A549 (cell line): ENCODE measurements at regions not wholly inside any gene's neighbourhood (a gene's known extent, or its start where the extent isn't known, plus 50 kb on each side); places are given as distances from the start of the nearest gene placed in this dataset.

Experiments
- ATAC-seq, 2 experiments: fragments of 200-7000 bp in 1 of 2; fragments of >200 bp in 1 of 2; cut with Nextera tagmentation in 1 of 2; cut with Tn5 transposase in 1 of 2; 3 replicates each; pipeline versions ENCODE4 v1.8.0 to v1.9.1; 2018 to 2020; ENCODE audit warnings: mild to moderate bottlenecking in 1 of 2, moderate library complexity in 1 of 2
- CTCF ChIA-PET: fragments of 300-600 bp; sonication (Branson Sonifier 250); formaldehyde crosslinking; extraction: SDS; loops from one replicate; lab custom pipeline; 2021; ENCODE audit warnings: antibody characterized with exemption, inconsistent platforms; lab: Yijun Ruan, JAX
- POLR2A ChIA-PET: fragments of 350-600 bp; formaldehyde crosslinking; extraction: SDS; loops from one replicate; lab custom pipeline; 2021; ENCODE audit warnings: antibody characterized with exemption, inconsistent platforms; lab: Yijun Ruan, JAX
- DNase-seq, 2 experiments: peaks; one replicate each; pipeline versions ENCODE4 v3.0.0 to v3.0.0-alpha.2; 2011 to 2016; ENCODE audit warnings: low read depth in 1 of 2, low spot score in 1 of 2
- FAIRE-seq: peaks from 2 replicates; lab custom pipeline; 2011; peaks lifted over from hg19 to GRCh38; lab: Jason Lieb, UNC
- H3K27ac ChIP-seq, 2 experiments: fragments of >200 bp; sonication (Bioruptor Twin); formaldehyde crosslinking; 3 replicates each; pipeline ENCODE4 v1.5.1; 2016 to 2017
- H3K4me1 ChIP-seq: fragments of >200 bp; sonication (Bioruptor Twin); formaldehyde crosslinking; 3 replicates; pipeline ENCODE4 v1.6.1; 2016
- H3K4me2 ChIP-seq: fragments of >200 bp; sonication (Bioruptor Twin); formaldehyde crosslinking; 3 replicates; pipeline ENCODE4 v1.6.1; 2016
- H3K4me3 ChIP-seq: fragments of >200 bp; sonication (Bioruptor Twin); formaldehyde crosslinking; 3 replicates; pipeline ENCODE4 v1.5.1; 2016
- H3K9me3 ChIP-seq: fragments of >200 bp; sonication (Bioruptor Twin); formaldehyde crosslinking; 3 replicates; pipeline ENCODE4 v1.6.1; 2016
- CBX2 ChIP-seq: fragments of 200-600 bp; sonication (generic); IDR thresholded peaks from 2 replicates; pipeline ENCODE4 v1.6.1; 2016; ENCODE audit warnings: low read depth, mild to moderate bottlenecking, borderline replicate concordance
- CHD4 ChIP-seq: fragments of 200-600 bp; sonication (generic); IDR thresholded peaks from 2 replicates; pipeline ENCODE4 v1.6.1; 2016; ENCODE audit warnings: antibody characterized with exemption, mild to moderate bottlenecking, borderline replicate concordance
- EHF ChIP-seq: fragments of 250-450 bp; sonication (Bioruptor Pico); IDR thresholded peaks from 2 replicates; pipeline ENCODE4 v1.5.0; 2020; ENCODE audit warnings: mild to moderate bottlenecking
- FOSB ChIP-seq: fragments of 250-450 bp; sonication (Bioruptor Pico); IDR thresholded peaks from 2 replicates; pipeline ENCODE4 v1.5.0; 2020; ENCODE audit warnings: mild to moderate bottlenecking, moderate library complexity
- HEYL ChIP-seq: fragments of 250-450 bp; sonication (Bioruptor Pico); IDR thresholded peaks from 2 replicates; pipeline ENCODE4 v1.8.0; 2021; ENCODE audit warnings: mild to moderate bottlenecking, moderate library complexity
- HOXA7 ChIP-seq: fragments of 250-450 bp; sonication (Bioruptor Pico); IDR thresholded peaks from 2 replicates; pipeline ENCODE4 v1.5.0; 2020; ENCODE audit warnings: mild to moderate bottlenecking, moderate library complexity
- HOXB13 ChIP-seq: fragments of 250-450 bp; sonication (Bioruptor Pico); IDR thresholded peaks from 2 replicates; pipeline ENCODE4 v1.5.0; 2020; ENCODE audit warnings: low read depth, mild to moderate bottlenecking, moderate library complexity
- JUNB ChIP-seq: fragments of >200 bp; sonication (Bioruptor Twin); formaldehyde crosslinking; IDR thresholded peaks from 2 replicates; pipeline ENCODE4 v1.6.1; 2016
- KDM1A ChIP-seq: fragments of 200-600 bp; sonication (generic); IDR thresholded peaks from 2 replicates; pipeline ENCODE4 v1.6.1; 2016; ENCODE audit warnings: low read depth, mild to moderate bottlenecking
- KDM5A ChIP-seq: fragments of 200-600 bp; sonication (generic); IDR thresholded peaks from 2 replicates; pipeline ENCODE4 v1.6.1; 2016; ENCODE audit warnings: antibody characterized with exemption, mild to moderate bottlenecking
- MAFK ChIP-seq: fragments of 450-650 bp; IDR thresholded peaks from 2 replicates; pipeline ENCODE4 v1.6.1; 2014; ENCODE audit not compliant: partially characterized antibody
- MAZ ChIP-seq: fragments of 150-350 bp; IDR thresholded peaks from 2 replicates; pipeline ENCODE4 v1.6.1; 2014; ENCODE audit warnings: antibody characterized with exemption, low read depth, low read length, borderline replicate concordance
- MYC ChIP-seq: IDR thresholded peaks from 2 replicates; pipeline ENCODE4 v1.6.1; 2012; ENCODE audit warnings: mild to moderate bottlenecking, inconsistent platforms, low read length, improper control_type of control experiment, borderline replicate concordance
- NR3C1 ChIP-seq: fragments of >200 bp; sonication (Bioruptor Twin); formaldehyde crosslinking; IDR thresholded peaks from 3 replicates; pipeline ENCODE4 v1.6.1; 2017
- POLR2A ChIP-seq: IDR thresholded peaks from 2 replicates; pipeline ENCODE4 v1.6.1; 2012; ENCODE audit warnings: mild to moderate bottlenecking, low read length
- RFX5 ChIP-seq: fragments of 450-650 bp; IDR thresholded peaks from 2 replicates; pipeline ENCODE4 v1.7.1; 2014; ENCODE audit warnings: antibody characterized with exemption, mild to moderate bottlenecking, moderate library complexity
- RNF2 ChIP-seq: fragments of 200-600 bp; sonication (generic); IDR thresholded peaks from 2 replicates; pipeline ENCODE4 v1.6.1; 2016; ENCODE audit warnings: low read depth, mild to moderate bottlenecking, antibody characterized with exemption, moderate library complexity, borderline replicate concordance
- SMC3 ChIP-seq: fragments of >200 bp; sonication (Bioruptor Twin); formaldehyde crosslinking; IDR thresholded peaks from 3 replicates; pipeline ENCODE4 v1.6.1; 2018; ENCODE audit warnings: inconsistent platforms
- SREBF2 ChIP-seq: fragments of 450-650 bp; IDR thresholded peaks from 2 replicates; pipeline ENCODE4 v1.6.1; 2014; ENCODE audit warnings: mild to moderate bottlenecking, moderate library complexity
- TFCP2L1 ChIP-seq: fragments of 250-450 bp; sonication (Bioruptor Pico); IDR thresholded peaks from 2 replicates; pipeline ENCODE4 v1.5.0; 2021; ENCODE audit warnings: mild to moderate bottlenecking
- ZSCAN20 ChIP-seq: fragments of 250-450 bp; sonication (Bioruptor Pico); IDR thresholded peaks from 2 replicates; pipeline ENCODE4 v1.8.0; 2022; ENCODE audit warnings: mild to moderate bottlenecking, moderate library complexity
- WGBS: methylation state at CpG from one replicate; pipeline ENCODE4 v1.1.6; 2017; ENCODE audit errors: missing lambda C conversion rate; 5-methylcytosine and 5-hydroxymethylcytosine counted together
- TF ChIP-seq, protein P1 (sequence below): fragments of 150-350 bp; IDR thresholded peaks from 2 replicates; pipeline ENCODE4 v1.6.1; 2014; ENCODE audit warnings: low read depth, mild to moderate bottlenecking, low read length
- TF ChIP-seq, protein P2 (sequence below): IDR thresholded peaks from 2 replicates; pipeline ENCODE4 v1.6.1; 2012
- TF ChIP-seq, protein P3 (sequence below): fragments of 200-600 bp; sonication (generic); IDR thresholded peaks from 2 replicates; pipeline ENCODE4 v1.6.1; 2016; ENCODE audit warnings: antibody characterized with exemption, mild to moderate bottlenecking, moderate library complexity
- TF ChIP-seq, protein P4 (sequence below): fragments of >200 bp; sonication (Bioruptor Twin); formaldehyde crosslinking; IDR thresholded peaks from 3 replicates; pipeline ENCODE4 v1.6.1; 2016
- TF ChIP-seq, protein P5 (sequence below): fragments of 250-450 bp; sonication (Bioruptor Pico); IDR thresholded peaks from 2 replicates; pipeline ENCODE4 v1.5.0; 2020; ENCODE audit warnings: low read depth, mild to moderate bottlenecking, moderate library complexity

DNA sequence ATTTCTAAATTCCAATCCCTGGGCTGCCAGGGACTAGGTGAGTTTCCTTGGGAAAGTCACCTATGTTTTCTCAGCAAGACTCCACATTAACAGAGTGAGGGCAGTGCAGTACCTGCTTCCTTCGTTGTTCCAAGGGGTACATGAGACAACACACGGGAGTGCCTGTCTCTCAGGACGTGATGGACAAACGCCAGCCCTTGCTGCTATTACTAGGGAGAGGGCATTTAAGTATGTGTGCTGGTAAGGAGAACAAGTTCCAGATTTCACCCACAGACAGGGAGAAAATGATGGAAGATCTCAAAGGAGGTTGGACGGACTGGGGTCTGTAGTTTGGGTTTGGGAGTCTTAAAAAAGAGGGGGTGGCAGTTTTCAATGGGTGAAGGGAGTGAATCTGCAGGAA is 195.7 kb downstream of the HERPUD2 start:
- no peak overlapping the region for H3K4me3 ChIP-seq
- DNase-seq = no peak
- 4% methylated on average over 5 of the region's 5 CpGs for WGBS
- H3K27ac ChIP-seq = no peak overlapping the region
- no peaks in the 10 kb centered on the region; the same call in 2 of the 3 replicates for H3K9me3 ChIP-seq
- ChIA-PET POLR2A (no interaction called here), CTCF (interaction anchor here (0.8 to 5.7 kb wide), 2 partner anchors 9 to 21 kb away, joined by 4 to 20 read pairs; no protein-coding TSS in a partner anchor)
- no peak for FAIRE-seq
- no peak overlapping the region for H3K4me2 ChIP-seq
- ATAC-seq = no peak
- no peaks in the 10 kb centered on the region for H3K4me1 ChIP-seq
- no peak for TF ChIP-seq CHD4
- TF ChIP-seq, protein P1, sequence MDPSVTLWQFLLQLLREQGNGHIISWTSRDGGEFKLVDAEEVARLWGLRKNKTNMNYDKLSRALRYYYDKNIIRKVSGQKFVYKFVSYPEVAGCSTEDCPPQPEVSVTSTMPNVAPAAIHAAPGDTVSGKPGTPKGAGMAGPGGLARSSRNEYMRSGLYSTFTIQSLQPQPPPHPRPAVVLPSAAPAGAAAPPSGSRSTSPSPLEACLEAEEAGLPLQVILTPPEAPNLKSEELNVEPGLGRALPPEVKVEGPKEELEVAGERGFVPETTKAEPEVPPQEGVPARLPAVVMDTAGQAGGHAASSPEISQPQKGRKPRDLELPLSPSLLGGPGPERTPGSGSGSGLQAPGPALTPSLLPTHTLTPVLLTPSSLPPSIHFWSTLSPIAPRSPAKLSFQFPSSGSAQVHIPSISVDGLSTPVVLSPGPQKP = no peak
- TF ChIP-seq KDM1A = no peak
- TF ChIP-seq, protein P2, sequence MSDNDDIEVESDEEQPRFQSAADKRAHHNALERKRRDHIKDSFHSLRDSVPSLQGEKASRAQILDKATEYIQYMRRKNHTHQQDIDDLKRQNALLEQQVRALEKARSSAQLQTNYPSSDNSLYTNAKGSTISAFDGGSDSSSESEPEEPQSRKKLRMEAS = no peak
- no peak for TF ChIP-seq NR3C1
- TF ChIP-seq CBX2 = no peak
- no peak for TF ChIP-seq HEYL (CRISPR knock-in tag)
- TF ChIP-seq HOXB13 = no peak
- no peak for TF ChIP-seq JUNB
- TF ChIP-seq, protein P3, sequence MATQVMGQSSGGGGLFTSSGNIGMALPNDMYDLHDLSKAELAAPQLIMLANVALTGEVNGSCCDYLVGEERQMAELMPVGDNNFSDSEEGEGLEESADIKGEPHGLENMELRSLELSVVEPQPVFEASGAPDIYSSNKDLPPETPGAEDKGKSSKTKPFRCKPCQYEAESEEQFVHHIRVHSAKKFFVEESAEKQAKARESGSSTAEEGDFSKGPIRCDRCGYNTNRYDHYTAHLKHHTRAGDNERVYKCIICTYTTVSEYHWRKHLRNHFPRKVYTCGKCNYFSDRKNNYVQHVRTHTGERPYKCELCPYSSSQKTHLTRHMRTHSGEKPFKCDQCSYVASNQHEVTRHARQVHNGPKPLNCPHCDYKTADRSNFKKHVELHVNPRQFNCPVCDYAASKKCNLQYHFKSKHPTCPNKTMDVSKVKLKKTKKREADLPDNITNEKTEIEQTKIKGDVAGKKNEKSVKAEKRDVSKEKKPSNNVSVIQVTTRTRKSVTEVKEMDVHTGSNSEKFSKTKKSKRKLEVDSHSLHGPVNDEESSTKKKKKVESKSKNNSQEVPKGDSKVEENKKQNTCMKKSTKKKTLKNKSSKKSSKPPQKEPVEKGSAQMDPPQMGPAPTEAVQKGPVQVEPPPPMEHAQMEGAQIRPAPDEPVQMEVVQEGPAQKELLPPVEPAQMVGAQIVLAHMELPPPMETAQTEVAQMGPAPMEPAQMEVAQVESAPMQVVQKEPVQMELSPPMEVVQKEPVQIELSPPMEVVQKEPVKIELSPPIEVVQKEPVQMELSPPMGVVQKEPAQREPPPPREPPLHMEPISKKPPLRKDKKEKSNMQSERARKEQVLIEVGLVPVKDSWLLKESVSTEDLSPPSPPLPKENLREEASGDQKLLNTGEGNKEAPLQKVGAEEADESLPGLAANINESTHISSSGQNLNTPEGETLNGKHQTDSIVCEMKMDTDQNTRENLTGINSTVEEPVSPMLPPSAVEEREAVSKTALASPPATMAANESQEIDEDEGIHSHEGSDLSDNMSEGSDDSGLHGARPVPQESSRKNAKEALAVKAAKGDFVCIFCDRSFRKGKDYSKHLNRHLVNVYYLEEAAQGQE = no peak
- TF ChIP-seq POLR2A = no peak
- TF ChIP-seq FOSB (CRISPR knock-in tag) = no peak
- no peak for TF ChIP-seq EHF
- no peak for TF ChIP-seq RNF2
- TF ChIP-seq SMC3 = no peak
- no peak for TF ChIP-seq ZSCAN20

DNA sequence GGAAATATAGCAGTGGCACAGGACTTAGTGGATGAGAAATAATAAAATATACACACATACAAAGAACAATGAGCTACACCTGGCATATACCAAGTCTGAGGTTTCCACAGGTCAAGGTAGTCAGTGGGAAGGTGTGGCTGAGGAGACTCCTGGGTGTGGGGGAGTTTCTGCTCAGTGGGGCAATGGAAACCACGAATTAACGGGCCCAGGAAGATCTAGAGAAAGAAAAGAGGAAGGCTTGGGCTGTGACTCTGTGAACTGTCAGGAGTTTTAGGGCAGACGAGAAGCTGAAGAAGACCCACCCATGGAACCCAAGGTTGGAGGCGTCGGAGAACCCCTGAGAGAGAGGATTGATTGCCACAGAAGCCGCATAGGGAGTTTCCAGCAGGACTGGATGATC is 196.5 kb downstream of the HERPUD2 start:
- no peak overlapping the region for H3K27ac ChIP-seq
- no peak for TF ChIP-seq HOXA7 (CRISPR knock-in tag)
- TF ChIP-seq, protein P4, sequence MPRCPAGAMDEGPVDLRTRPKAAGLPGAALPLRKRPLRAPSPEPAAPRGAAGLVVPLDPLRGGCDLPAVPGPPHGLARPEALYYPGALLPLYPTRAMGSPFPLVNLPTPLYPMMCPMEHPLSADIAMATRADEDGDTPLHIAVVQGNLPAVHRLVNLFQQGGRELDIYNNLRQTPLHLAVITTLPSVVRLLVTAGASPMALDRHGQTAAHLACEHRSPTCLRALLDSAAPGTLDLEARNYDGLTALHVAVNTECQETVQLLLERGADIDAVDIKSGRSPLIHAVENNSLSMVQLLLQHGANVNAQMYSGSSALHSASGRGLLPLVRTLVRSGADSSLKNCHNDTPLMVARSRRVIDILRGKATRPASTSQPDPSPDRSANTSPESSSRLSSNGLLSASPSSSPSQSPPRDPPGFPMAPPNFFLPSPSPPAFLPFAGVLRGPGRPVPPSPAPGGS = no peak
- H3K9me3 ChIP-seq = no peaks in the 10 kb centered on the region; the same call in 2 of the 3 replicates
- ATAC-seq (no peak), FAIRE-seq (no peak), DNase-seq (no peak)
- CTCF ChIA-PET = no interaction called here
- WGBS = 36% methylated on average over 6 of the region's 6 CpGs
- H3K4me2 ChIP-seq = no peak overlapping the region
- H3K4me1 ChIP-seq = no peaks in the 10 kb centered on the region
- H3K4me3 ChIP-seq = no peak overlapping the region
- POLR2A ChIA-PET = no interaction called here

DNA sequence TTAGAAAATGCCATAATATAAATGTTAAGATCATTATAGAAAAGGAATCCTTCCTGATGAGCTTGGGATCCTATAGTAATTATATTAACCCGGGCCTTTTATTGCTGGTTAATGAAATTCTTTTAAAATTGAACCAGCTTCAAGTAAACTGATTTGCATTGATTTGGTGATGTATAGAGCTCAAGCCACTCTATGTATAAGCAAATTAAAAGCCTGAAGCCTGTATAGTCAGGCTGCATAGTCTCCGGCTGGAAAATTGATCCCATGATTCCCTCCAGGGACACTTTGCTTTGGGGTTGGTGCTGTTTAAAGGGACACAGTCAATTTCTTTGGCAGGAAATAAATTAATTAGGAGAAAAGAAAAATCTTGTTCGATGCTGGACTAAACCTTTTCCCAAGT is 199.1 kb downstream of the HERPUD2 start:
- Histone ChIP-seq H3K9me3 (no peaks in the 10 kb centered on the region; the same call in 2 of the 3 replicates), H3K4me1 (no peaks in the 10 kb centered on the region), H3K4me3 (no peak overlapping the region), H3K27ac (no peak overlapping the region), H3K4me2 (no peak overlapping the region)
- no peak for FAIRE-seq
- ATAC-seq = no peak
- ChIA-PET POLR2A (no interaction called here), CTCF (no interaction called here)
- no peak for DNase-seq
- 10% methylated on average over 3 of the region's 3 CpGs for WGBS
- TF ChIP-seq POLR2A (no peak), JUNB (no peak), SMC3 (no peak), CHD4 (no peak), SREBF2 (no peak), MAZ (no peak), MAFK (no peak), NR3C1 (no peak), TFCP2L1 (CRISPR knock-in tag) (no peak), KDM5A (no peak), MYC (no peak), RFX5 (no peak)
- TF ChIP-seq, protein P5, sequence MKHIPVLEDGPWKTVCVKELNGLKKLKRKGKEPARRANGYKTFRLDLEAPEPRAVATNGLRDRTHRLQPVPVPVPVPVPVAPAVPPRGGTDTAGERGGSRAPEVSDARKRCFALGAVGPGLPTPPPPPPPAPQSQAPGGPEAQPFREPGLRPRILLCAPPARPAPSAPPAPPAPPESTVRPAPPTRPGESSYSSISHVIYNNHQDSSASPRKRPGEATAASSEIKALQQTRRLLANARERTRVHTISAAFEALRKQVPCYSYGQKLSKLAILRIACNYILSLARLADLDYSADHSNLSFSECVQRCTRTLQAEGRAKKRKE (CRISPR knock-in tag) = no peak
